CD4-positive, alpha-beta memory T cell (primary cell): ENCODE measurements at regions not wholly inside any gene's neighbourhood (a gene's known extent, or its start where the extent isn't known, plus 50 kb on each side); places are given as distances from the start of the nearest gene placed in this dataset.

Source experiments
- CTCF ChIA-PET: fragments of 350-600 bp; sonication (Branson Sonifier 250); formaldehyde crosslinking; loops from one replicate; lab custom pipeline; 2021; ENCODE audit warnings: inconsistent platforms; ENCODE audit not compliant: partially characterized antibody; lab: Charles Lee
- POLR2A ChIA-PET: fragments of 350-600 bp; sonication (Branson Sonifier 250); formaldehyde crosslinking; loops from one replicate; lab custom pipeline; 2021; ENCODE audit not compliant: partially characterized antibody; lab: Charles Lee
- DNase-seq, 5 donors: peaks; one replicate each; pipeline versions ENCODE4 v3.0.0 to v3.0.0-alpha.2; 2020 to 2022; ENCODE audit warnings: mixed read lengths in 1 of 5
- H3K27ac ChIP-seq: one replicate; pipeline ENCODE4 v1.7.0; 2013; ENCODE audit warnings: low read depth, low read length
- H3K27me3 ChIP-seq: 2 replicates; pipeline ENCODE4 v1.7.0; 2013; ENCODE audit warnings: mild to moderate bottlenecking, low read length, moderate library complexity; ENCODE audit not compliant: insufficient read depth
- H3K36me3 ChIP-seq: 2 replicates; pipeline ENCODE4 v1.7.0; 2013; ENCODE audit warnings: mild to moderate bottlenecking, low read length, moderate library complexity; ENCODE audit not compliant: insufficient read depth
- H3K4me1 ChIP-seq: 2 replicates; pipeline ENCODE4 v1.7.0; 2013; ENCODE audit warnings: mild to moderate bottlenecking, low read length, moderate library complexity; ENCODE audit not compliant: insufficient read depth
- H3K4me3 ChIP-seq, 2 donors: one replicate each; pipeline ENCODE4 v1.7.0; 2013; ENCODE audit warnings: low read length in 2 of 2, mild to moderate bottlenecking in 1 of 2
- H3K9me3 ChIP-seq, 2 donors: one replicate each; pipeline ENCODE4 v1.7.0; 2013; ENCODE audit warnings: low read length in 2 of 2, control low read depth in 1 of 2; ENCODE audit not compliant: control insufficient read depth in 1 of 2
- H3K27ac Mint-ChIP-seq, 7 donors: one replicate each; pipeline ENCODE4 v1.8.0; 2020 to 2021; ENCODE audit warnings: mixed read lengths in 7 of 7, mild to moderate bottlenecking in 6 of 7, inconsistent platforms in 3 of 7, moderate library complexity in 3 of 7
- H3K27me3 Mint-ChIP-seq, 2 donors: one replicate each; pipeline ENCODE4 v1.8.0; 2020 to 2021; ENCODE audit warnings: mixed read lengths in 2 of 2
- H3K36me3 Mint-ChIP-seq, 2 donors: one replicate each; pipeline ENCODE4 v1.8.0; 2020 to 2021; ENCODE audit warnings: mixed read lengths in 2 of 2, inconsistent platforms in 1 of 2, mild to moderate bottlenecking in 1 of 2
- H3K4me1 Mint-ChIP-seq, 4 donors: one replicate each; pipeline ENCODE4 v1.8.0; 2020 to 2021; ENCODE audit warnings: mixed read lengths in 4 of 4, mild to moderate bottlenecking in 1 of 4
- H3K4me3 Mint-ChIP-seq, 8 donors: one replicate each; pipeline ENCODE4 v1.8.0; 2020 to 2021; ENCODE audit warnings: mixed read lengths in 8 of 8, mild to moderate bottlenecking in 7 of 8, moderate library complexity in 6 of 8, inconsistent platforms in 3 of 8
- H3K9me3 Mint-ChIP-seq, 8 donors: one replicate each; pipeline ENCODE4 v1.8.0; 2020 to 2021; ENCODE audit warnings: mixed read lengths in 8 of 8, mild to moderate bottlenecking in 5 of 8, inconsistent platforms in 3 of 8, moderate library complexity in 1 of 8
- intact Hi-C: fragments of 100-400 bp; cut with micrococcal nuclease; formaldehyde crosslinking; loops from one replicate; pipeline ENCODE4 v1.15.1; 2023

DNA sequence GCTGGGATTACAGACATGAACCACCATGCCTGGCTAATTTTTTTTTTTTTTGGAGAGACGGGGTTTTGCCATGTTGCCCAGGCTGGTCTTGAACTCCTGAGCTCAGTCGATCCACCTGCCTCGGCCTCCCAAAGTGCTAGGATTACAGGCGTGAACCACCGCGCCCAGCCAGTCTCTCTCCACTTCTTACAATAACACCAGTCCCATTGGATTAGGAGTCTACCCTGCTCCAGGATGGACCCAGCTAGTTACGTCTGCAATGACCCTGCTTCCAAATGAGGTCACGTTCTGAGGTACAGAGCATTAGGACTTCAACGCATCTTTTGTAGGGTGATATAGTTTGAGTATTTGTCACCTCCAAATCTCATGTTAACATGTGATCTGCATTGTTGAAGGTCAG is 146.9 kb upstream of the MYLIP start:
- peaks cover 7 to 14% of the 10 kb centered on the region in 2 donors for H3K27me3 Mint-ChIP-seq
- H3K4me1 ChIP-seq, result no peaks in the 10 kb centered on the region
- no peaks in the 10 kb centered on the region for H3K36me3 ChIP-seq
- no peaks in the 10 kb centered on the region for H3K27me3 ChIP-seq
- no peaks in the 10 kb centered on the region for H3K9me3 ChIP-seq
- no peak overlapping the region for H3K27ac Mint-ChIP-seq
- H3K4me1 Mint-ChIP-seq, result no peaks in the 10 kb centered on the region
- intact Hi-C loops, result no loop called here
- POLR2A ChIA-PET, result no interaction called here
- H3K36me3 Mint-ChIP-seq, result no peaks in the 10 kb centered on the region
- peaks cover 0 to 3% (median 0%) of the 10 kb centered on the region in 8 donors for H3K9me3 Mint-ChIP-seq
- H3K4me3 Mint-ChIP-seq, result no peak overlapping the region
- no peak overlapping the region for H3K27ac ChIP-seq
- H3K4me3 ChIP-seq, result no peak overlapping the region
- CTCF ChIA-PET, result no interaction called here
- DNase-seq, result no peak

- Histone ChIP-seq H3K36me3 (no peaks in the 10 kb centered on the region), H3K27me3 (no peaks in the 10 kb centered on the region), H3K9me3 (no peaks in the 10 kb centered on the region), H3K4me3 (no peak overlapping the region), H3K4me1 (no peaks in the 10 kb centered on the region), H3K27ac (no peak overlapping the region)
- CTCF ChIA-PET, result no interaction called here
- no peaks in the 10 kb centered on the region for H3K4me1 Mint-ChIP-seq
- H3K4me3 Mint-ChIP-seq, result no peak overlapping the region
- DNase-seq, result no peak
- no peak overlapping the region for H3K27ac Mint-ChIP-seq
- POLR2A ChIA-PET, result no interaction called here
- peaks cover 0 to 3% (median 0%) of the 10 kb centered on the region in 8 donors for H3K9me3 Mint-ChIP-seq
- peaks cover 7 to 14% of the 10 kb centered on the region in 2 donors for H3K27me3 Mint-ChIP-seq
- H3K36me3 Mint-ChIP-seq, result no peaks in the 10 kb centered on the region
- intact Hi-C loops, result no loop called here
Measured at GRCh38 chr6:15980801-15981200, 148.1 kb upstream of the MYLIP start.

GRCh38 chr6:15978426-15978825 is 150.5 kb upstream of the MYLIP start:
- POLR2A ChIA-PET, result no interaction called here
- peaks cover 7 to 12% of the 10 kb centered on the region in 2 donors for H3K27me3 Mint-ChIP-seq

GRCh38 chr6:15977050-15977449 is 151.8 kb upstream of the MYLIP start:
- no peak for DNase-seq
- Histone ChIP-seq H3K36me3 (no peaks in the 10 kb centered on the region), H3K27me3 (no peaks in the 10 kb centered on the region), H3K27ac (no peak overlapping the region), H3K9me3 (no peaks in the 10 kb centered on the region), H3K4me3 (no peak overlapping the region), H3K4me1 (no peaks in the 10 kb centered on the region)
- ChIA-PET CTCF (no interaction called here), POLR2A (no interaction called here)
- intact Hi-C loops, result no loop called here
- no peaks in the 10 kb centered on the region for H3K36me3 Mint-ChIP-seq
- peaks cover 3 to 16% (median 5%) of the 10 kb centered on the region in 8 donors for H3K9me3 Mint-ChIP-seq
- H3K27ac Mint-ChIP-seq, result no peak overlapping the region
- H3K27me3 Mint-ChIP-seq, result peaks cover 4 to 8% of the 10 kb centered on the region in 2 donors
- no peak overlapping the region for H3K4me3 Mint-ChIP-seq
- no peaks in the 10 kb centered on the region for H3K4me1 Mint-ChIP-seq

More at GRCh38 chr6:15978426-15978825, 150.5 kb upstream of the MYLIP start:
- no peak overlapping the region for H3K27ac Mint-ChIP-seq
- Histone ChIP-seq H3K27ac (no peak overlapping the region), H3K27me3 (no peaks in the 10 kb centered on the region), H3K36me3 (no peaks in the 10 kb centered on the region), H3K9me3 (no peaks in the 10 kb centered on the region), H3K4me1 (no peaks in the 10 kb centered on the region), H3K4me3 (no peak overlapping the region)
- intact Hi-C loops, result no loop called here
- no peak overlapping the region for H3K4me3 Mint-ChIP-seq
- CTCF ChIA-PET, result no interaction called here
- H3K9me3 Mint-ChIP-seq, result peaks cover 3 to 9% (median 5%) of the 10 kb centered on the region in 8 donors
- H3K36me3 Mint-ChIP-seq, result no peaks in the 10 kb centered on the region
- H3K4me1 Mint-ChIP-seq, result no peaks in the 10 kb centered on the region
- no peak for DNase-seq

GRCh38 chr6:15974817-15975216 is 154.1 kb upstream of the MYLIP start:
- no peaks in the 10 kb centered on the region for H3K36me3 ChIP-seq
- no peak overlapping the region for H3K4me3 ChIP-seq
- no peaks in the 10 kb centered on the region for H3K27me3 ChIP-seq
- H3K27me3 Mint-ChIP-seq, result peaks cover 0 to 2% of the 10 kb centered on the region in 2 donors
- POLR2A ChIA-PET, result no interaction called here
- no peak overlapping the region for H3K27ac Mint-ChIP-seq
- CTCF ChIA-PET, result no interaction called here
- no peaks in the 10 kb centered on the region for H3K36me3 Mint-ChIP-seq
- no peaks in the 10 kb centered on the region for H3K9me3 ChIP-seq
- no peak for DNase-seq
- no peaks in the 10 kb centered on the region for H3K4me1 ChIP-seq
- H3K4me1 Mint-ChIP-seq, result no peaks in the 10 kb centered on the region
- H3K27ac ChIP-seq, result no peak overlapping the region
- peaks cover 3 to 16% (median 6%) of the 10 kb centered on the region in 8 donors for H3K9me3 Mint-ChIP-seq
- no peak overlapping the region for H3K4me3 Mint-ChIP-seq
- intact Hi-C loops, result no loop called here

GRCh38 chr6:15970517-15970916 is 158.4 kb upstream of the MYLIP start:
- Histone ChIP-seq H3K27me3 (no peaks in the 10 kb centered on the region), H3K36me3 (no peaks in the 10 kb centered on the region), H3K9me3 (no peaks in the 10 kb centered on the region), H3K27ac (no peak overlapping the region), H3K4me3 (no peak overlapping the region), H3K4me1 (no peaks in the 10 kb centered on the region)
- intact Hi-C loops, result no loop called here
- ChIA-PET POLR2A (no interaction called here), CTCF (no interaction called here)
- DNase-seq, result no peak
- Mint-ChIP-seq H3K4me3 (no peak overlapping the region), H3K4me1 (no peaks in the 10 kb centered on the region), H3K36me3 (no peaks in the 10 kb centered on the region), H3K9me3 (peaks cover 0 to 16% (median 6%) of the 10 kb centered on the region in 8 donors), H3K27ac (no peak overlapping the region), H3K27me3 (no peaks in the 10 kb centered on the region)

DNA sequence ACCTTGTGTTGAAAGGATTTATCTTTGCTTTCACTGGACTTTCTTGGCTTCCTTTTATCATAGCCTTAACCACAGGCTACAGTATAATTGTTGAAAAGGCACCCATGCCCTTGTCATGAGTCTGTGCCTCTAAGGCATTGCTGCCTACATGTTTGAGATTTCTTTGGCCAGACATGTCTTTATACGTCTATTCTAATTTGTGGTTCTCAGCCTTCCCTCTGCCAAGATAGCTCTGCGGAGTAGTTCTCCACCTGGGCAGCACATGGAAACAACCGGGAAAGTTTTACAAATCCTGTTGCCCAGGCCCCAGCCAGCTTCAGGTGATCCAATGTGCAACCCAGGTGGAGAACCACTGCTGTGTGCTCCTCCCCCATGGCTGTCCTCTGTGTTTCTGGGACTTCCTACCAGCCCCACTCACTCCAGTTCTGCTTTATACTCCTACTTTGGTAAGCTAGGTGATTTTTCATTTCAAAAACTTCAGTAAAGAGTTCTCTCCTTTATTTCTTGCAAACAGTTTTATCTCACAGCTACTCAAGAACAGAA is 159.6 kb upstream of the MYLIP start:
- CTCF ChIA-PET, result no interaction called here

DNA sequence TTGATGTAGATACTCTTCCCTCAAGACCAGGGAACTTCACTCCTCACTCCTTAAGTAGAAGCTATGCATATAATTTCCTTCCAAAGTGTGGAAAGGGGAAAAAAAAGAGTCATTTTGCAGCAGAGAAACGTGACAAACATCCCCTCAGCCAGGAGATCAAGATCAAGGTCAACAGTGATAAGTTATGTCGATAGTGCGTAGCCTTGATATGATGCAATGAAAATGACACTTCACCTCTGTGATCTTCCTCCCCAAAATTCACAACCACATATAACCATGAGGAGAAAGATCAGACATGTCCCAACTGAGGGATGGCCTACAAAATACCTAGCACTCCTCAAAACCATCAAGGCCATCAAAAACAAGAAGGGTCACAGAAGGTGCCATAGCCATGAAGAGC is 160.4 kb upstream of the MYLIP start:
- Mint-ChIP-seq H3K36me3 (no peaks in the 10 kb centered on the region), H3K27me3 (no peaks in the 10 kb centered on the region), H3K4me1 (no peaks in the 10 kb centered on the region), H3K4me3 (no peak overlapping the region), H3K9me3 (peaks cover 0 to 9% (median 2%) of the 10 kb centered on the region in 8 donors), H3K27ac (no peak overlapping the region)
- H3K4me3 ChIP-seq, result no peak overlapping the region
- H3K27me3 ChIP-seq, result no peaks in the 10 kb centered on the region
- intact Hi-C loops, result no loop called here
- POLR2A ChIA-PET, result no interaction called here
- CTCF ChIA-PET, result no interaction called here
- H3K27ac ChIP-seq, result no peak overlapping the region
- H3K9me3 ChIP-seq, result no peaks in the 10 kb centered on the region
- no peaks in the 10 kb centered on the region for H3K36me3 ChIP-seq
- H3K4me1 ChIP-seq, result no peaks in the 10 kb centered on the region
- no peak for DNase-seq

More for the DNA sequence above, 159.6 kb upstream of the MYLIP start:
- Mint-ChIP-seq H3K36me3 (no peaks in the 10 kb centered on the region), H3K27ac (no peak overlapping the region), H3K4me1 (no peaks in the 10 kb centered on the region), H3K4me3 (no peak overlapping the region), H3K9me3 (peaks cover 0 to 16% (median 5%) of the 10 kb centered on the region in 8 donors), H3K27me3 (no peaks in the 10 kb centered on the region)
- H3K27me3 ChIP-seq, result no peaks in the 10 kb centered on the region
- no peak overlapping the region for H3K27ac ChIP-seq
- H3K4me1 ChIP-seq, result no peaks in the 10 kb centered on the region
- no peak for DNase-seq
- no peaks in the 10 kb centered on the region for H3K36me3 ChIP-seq
- POLR2A ChIA-PET, result no interaction called here
- no peak overlapping the region for H3K4me3 ChIP-seq
- intact Hi-C loops, result no loop called here
- no peaks in the 10 kb centered on the region for H3K9me3 ChIP-seq
